Fibroblast of the aortic adventitia (primary cell): ENCODE measurements at regions not wholly inside any gene's neighbourhood (a gene's known extent, or its start where the extent isn't known, plus 50 kb on each side); places are given as distances from the start of the nearest gene placed in this dataset.
A peak's percentile ranks its signal among the peaks of the same experiment; 100 is the strongest.

Source experiments
- DNase-seq: peaks from one replicate; pipeline ENCODE4 v3.0.0-alpha.2; 2010; ENCODE audit warnings: low read depth
- H3K4me3 ChIP-seq: 2 replicates; pipeline ENCODE4 v1.5.1; 2011; ENCODE audit warnings: low read depth, mild to moderate bottlenecking, control low read depth, low read length, moderate library complexity
- CTCF ChIP-seq: IDR thresholded peaks from 2 replicates; pipeline ENCODE4 v1.5.1; 2011; ENCODE audit warnings: mild to moderate bottlenecking, low read length, control low read depth, inconsistent platforms; ENCODE audit not compliant: insufficient read depth

GRCh38 chr1:19567041-19567440 is 77.1 kb upstream of the NBL1 start:
- no peak for TF ChIP-seq CTCF
- H3K4me3 ChIP-seq = no peak overlapping the region
- DNase-seq = no peak

- TF ChIP-seq CTCF = no peak
- no peak for DNase-seq
- H3K4me3 ChIP-seq = no peak overlapping the region
Observed at GRCh38 chr1:19564366-19564765, 79.0 kb upstream of the CAPZB start.

- H3K4me3 ChIP-seq = peak overlapping the region; percentile 40
- no peak for TF ChIP-seq CTCF
- DNase-seq = peak; percentile 86
Observed at GRCh38 chr1:19563324-19564097, 78.2 kb upstream of the CAPZB start.

- TF ChIP-seq CTCF = no peak
- no peak for DNase-seq
- no peak overlapping the region for H3K4me3 ChIP-seq
Observed at GRCh38 chr1:19562847-19563246, 77.5 kb upstream of the CAPZB start.

GRCh38 chr1:19560480-19560879 is 75.1 kb upstream of the CAPZB start:
- H3K4me3 ChIP-seq = no peak overlapping the region
- DNase-seq = no peak
- no peak for TF ChIP-seq CTCF

GRCh38 chr1:19559641-19560040 is 74.3 kb upstream of the CAPZB start:
- TF ChIP-seq CTCF = no peak
- DNase-seq = peak; percentile 83
- no peak overlapping the region for H3K4me3 ChIP-seq

GRCh38 chr1:19557609-19558051 is 72.3 kb upstream of the CAPZB start:
- TF ChIP-seq CTCF = no peak
- no peak for DNase-seq
- H3K4me3 ChIP-seq = no peak overlapping the region
